HG03045 (cell line): ENCODE measurements at regions not wholly inside any gene's neighbourhood (a gene's known extent, or its start where the extent isn't known, plus 50 kb on each side); places are given as distances from the start of the nearest gene placed in this dataset.

ENCODE experiments used
- ATAC-seq: cut with Tn5 transposase; IDR thresholded peaks from one replicate; pipeline ENCODE4 v1.9.1; 2021; ENCODE audit warnings: mild to moderate bottlenecking, moderate library complexity; ENCODE audit not compliant: unreplicated experiment

DNA sequence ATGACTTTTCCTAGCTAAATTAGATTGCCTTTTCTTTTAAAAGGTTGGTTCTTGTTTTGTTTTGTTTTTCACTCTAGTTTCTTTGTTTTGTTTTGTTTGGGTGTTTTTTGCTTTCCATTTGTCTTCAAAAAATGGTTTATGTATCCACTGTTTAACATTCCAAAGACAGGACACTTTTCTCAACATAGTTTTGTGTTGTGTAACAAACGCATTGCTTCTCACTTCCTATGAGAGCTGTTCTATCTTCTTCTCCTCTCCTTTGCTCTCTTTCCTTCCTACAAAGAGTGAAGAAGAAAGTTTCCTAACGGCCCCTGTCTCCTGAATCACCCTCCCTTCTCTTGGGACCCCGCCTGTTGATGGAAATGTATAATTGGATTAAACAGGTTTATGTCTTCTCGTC is 539.7 kb downstream of the ACTL7B start:
- ATAC-seq = no peak

DNA sequence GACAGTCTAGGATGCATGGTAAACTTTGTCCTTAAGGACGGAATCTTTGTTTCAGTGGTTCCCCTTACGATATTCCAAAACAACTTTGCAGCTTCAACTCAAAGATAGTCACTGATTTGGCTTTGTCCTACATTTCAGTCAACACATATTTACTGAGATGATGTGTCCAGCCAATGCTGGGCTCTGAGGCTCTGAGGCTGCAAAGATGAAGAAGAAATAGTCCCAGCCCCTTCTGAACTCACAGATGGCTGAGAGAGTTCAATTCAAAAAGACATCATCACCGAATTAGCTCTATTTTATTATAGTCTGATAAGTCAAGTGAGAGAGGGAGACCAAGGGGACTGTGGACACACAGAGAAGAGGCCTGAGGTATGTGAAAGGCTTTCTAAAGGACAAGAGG is 544.0 kb downstream of the ACTL7B start:
- no peak for ATAC-seq

DNA sequence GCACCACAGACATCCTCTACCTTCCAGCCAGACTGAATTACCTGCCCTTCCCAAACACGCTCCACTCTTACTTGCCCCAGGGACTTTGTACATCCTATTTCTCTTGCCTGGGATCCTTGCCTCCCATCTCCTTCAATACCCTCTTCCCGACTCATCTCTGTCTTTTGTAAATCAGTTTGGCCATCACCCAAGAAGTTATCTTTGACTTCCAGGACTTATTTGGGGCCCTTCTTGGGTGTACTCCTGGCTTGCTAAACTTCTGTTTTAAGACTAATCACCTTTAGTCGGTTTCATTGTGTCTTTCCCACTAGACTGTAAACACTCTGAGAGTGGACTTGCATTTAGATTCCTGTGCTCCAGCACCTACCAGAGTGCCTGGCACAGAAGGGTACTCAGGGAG is 545.6 kb downstream of the ACTL7B start:
- no peak for ATAC-seq

DNA sequence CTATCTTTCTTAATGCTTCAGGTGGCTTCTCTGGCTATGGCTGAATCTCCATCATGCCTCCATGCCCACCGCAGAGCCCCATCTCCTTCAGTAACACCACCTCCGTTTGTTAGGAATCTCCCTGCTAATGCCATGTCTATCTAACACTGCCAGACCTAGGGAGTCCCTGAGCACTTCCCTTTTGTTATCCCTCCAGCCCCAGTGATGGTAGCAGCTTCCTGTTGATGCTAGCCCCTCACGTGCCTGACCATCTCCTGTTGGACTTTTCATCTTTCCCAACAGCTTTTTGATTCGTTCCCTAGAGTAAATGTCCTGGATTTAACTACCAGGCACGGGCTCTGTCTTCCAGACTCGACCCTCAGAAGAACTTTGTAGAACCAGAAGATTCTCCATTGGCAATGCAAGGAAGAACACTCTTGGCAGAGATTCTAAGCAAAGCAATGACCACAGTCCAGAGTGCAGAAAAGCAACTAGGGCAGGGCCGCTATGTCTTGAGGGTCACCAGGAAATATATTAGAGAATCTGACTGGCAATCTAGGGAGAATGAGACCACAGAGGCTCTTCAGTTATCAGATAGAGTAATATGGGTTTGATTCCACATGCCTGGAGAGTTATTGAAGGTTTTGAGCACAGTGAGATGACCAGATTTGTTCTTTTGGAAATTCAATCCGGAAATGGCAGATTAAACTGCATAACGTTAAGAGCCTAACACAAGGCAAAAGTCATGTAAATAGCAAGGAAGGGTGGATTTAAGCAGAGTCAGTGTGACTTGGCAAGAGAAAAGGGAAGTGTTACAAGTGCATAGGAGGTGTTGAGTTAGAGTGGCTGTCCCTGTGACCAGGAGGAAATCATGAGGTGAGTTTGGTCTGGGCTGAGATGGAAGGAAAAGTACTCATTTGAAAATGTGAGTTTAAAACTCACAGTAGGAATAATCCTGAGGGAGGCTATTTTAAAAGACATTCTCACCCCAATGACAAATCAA is 555.2 kb downstream of the ACTL7B start:
- ATAC-seq = no peak

DNA sequence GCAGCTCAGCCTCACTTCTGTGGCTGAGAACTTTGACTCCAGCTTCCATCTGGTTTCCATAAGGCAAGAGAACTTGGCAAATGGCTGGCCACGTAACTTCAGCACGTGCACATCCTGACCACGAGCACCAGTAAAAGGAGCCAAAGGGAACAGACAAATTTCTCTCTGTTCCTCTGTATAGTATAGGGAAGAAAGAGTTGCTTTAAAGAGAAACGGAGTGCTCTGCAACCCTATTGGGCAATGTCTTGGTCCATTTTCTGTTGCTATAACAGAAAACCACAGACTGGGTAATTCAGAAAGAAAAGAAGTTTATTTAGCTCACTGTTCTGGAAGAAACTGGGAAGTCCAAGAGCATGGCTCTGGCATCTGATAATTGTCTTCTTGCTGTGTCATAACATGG is 558.7 kb downstream of the ACTL7B start:
- no peak for ATAC-seq

DNA sequence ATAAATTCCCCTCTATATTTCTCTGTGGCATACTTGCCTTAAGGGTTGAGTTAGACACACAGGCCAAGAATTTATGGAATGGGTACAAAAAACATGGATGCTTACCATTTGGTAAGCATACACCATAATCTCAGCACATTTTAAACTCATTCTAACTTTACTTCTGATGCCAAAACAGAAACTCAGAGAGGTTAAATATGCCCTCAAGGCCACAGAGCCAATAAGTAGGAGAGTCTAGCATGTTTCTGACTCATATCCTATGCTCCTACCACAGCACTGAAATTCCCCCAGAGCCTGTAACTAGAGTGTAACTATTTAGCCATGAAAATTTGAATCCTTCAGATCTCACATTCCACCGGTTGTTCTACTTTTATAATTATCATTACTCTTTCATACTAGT is 559.7 kb downstream of the ACTL7B start:
- no peak for ATAC-seq

DNA sequence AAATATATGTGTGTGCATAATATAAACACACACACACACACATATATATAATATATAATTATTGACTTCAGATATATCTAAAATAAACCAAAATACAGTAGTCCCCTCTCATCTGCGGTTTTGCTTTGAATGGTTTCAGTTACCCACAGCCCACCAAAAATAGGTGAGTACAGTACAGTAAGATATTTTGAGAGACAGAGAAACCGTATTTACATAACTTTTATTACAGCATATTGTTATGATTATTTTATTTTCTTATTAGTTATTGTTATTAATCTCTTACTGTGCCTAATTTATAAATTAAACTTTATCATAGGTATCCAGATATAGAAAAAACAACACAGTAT is 564.2 kb downstream of the ACTL7B start:
- no peak for ATAC-seq

DNA sequence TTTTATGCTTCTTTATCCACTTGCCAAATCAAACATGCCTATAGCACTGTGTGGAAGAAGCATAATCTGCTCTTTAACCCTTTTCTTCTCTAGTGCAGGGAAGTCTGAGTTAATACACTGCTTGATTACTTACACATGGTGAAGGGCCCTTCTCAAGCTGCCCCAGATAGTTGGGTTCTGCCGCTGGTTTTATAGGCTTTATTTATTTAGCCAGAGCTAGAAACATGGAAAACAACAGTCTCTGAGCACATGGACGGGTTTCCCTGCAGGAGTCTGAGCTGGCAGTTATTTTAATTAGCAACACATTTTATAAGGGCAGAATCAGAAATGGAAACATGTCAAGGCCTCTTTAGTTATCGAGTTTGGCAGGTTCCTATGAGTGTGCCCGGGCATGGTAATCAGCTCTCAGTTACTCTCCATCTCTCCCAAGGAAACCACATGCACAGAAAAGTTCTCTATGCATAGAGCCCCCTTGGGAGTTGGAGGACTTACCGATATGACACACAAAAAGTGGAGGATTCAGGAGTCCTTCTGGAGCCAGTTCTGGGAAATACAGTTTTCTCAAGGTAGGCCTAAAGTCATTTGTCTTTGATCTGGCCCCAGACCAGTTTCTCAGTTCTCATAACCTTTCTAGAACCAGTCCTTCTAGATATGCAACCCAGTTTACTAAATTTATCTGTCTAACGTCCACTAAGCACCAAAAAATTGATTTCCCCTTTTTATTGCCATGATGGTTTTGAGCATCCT is 564.8 kb downstream of the ACTL7B start:
- no peak for ATAC-seq

DNA sequence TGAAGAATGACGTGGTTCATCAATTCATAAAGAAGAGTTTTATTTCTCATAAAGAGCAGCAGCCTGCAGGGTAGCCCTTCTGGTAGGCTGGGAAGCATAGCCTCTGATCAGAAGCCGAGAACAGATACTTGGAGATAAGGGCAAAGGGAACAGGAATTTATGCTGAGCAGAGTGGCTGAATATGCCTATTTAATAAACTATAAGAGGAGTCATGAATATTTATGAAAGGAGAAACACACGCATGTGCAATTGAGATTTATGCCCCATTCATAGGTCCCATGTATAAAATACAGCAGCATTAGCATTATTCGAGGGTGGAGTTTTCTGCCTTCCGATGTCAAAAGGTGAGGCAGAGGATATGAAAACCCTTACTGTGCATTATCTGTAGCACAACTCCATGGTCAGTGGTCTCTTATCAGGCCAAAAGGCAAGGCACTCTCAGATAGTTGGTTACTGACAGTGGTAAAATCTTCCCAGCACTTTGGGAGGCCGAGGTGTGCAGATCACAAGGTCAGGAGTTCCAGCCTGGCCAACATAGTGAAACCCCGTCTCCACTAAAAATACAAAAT is 569.1 kb downstream of the ACTL7B start:
- ATAC-seq = no peak

DNA sequence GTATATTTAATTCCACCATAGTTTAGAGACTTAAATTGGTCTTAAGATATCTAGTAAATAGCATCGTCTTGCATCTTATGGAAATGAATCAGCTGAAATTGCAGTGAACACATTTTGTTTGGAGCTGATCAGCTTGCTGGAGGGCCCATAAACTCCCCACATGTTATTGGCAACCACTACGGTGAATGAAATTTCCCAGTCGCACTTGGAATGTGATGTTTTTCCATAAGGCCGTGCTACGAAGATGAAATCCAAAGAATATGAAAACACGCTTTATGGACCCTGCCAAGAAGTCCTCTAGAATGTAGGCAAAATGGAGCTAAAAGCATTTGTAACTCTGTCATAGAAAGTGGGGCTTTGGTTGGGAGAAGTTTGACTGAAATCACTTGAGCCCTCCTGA is 572.1 kb downstream of the ACTL7B start:
- no peak for ATAC-seq

DNA sequence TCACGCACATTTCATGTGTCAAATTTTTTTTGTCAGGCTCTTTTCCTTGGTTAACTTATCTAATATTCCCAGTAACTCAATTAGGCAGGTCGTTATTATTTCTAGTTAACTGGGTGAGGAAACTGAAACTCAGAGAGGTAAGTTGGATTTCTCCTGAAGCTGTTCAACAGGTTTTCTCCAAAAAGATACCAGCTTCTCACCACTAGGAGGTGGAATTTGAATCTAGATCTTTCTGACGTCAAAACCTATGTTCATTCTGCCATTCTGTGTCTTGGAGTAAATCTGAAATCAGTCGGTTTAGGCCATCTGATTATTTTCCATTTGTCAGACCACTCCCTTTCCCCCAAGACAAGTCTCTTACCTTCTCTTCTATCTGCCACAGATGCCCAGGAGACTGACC is 572.9 kb downstream of the ACTL7B start:
- no peak for ATAC-seq

DNA sequence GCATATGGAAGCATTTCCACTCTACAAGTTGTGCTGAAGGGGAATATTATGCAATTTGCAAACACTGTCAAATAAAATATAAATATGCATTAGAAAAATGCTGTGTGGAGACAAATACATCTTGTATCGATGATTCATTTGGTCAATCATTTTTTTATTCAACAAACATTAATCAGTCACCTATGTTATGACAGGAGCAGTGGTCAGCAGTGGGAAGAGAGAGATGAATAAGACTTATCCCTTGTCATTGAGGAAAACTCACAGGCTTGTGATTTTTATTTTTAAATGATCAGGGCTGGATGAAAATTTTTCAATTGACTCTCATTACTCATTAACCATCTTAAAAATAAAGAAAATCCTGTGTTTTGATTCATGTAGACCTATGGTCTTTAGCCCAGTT is 574.1 kb downstream of the ACTL7B start:
- ATAC-seq = no peak

DNA sequence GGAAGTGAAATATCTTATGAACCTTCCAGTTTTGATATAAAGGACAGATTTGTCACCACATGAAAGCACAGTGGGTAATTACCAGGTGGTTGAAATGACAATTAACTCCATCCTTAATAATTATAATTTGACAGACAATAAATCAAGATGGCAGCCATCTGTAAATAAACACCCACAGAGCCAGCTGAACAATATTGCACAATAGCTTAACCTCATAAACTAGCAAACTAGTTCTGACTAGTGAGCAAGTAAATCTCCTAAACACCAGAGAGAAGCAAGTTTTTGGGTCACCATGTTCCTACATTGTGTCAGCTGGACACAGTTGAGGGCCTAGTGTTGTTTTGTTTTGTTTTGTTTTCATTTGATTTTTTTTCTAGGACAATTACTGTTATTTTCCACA is 577.4 kb downstream of the ACTL7B start:
- ATAC-seq = no peak

DNA sequence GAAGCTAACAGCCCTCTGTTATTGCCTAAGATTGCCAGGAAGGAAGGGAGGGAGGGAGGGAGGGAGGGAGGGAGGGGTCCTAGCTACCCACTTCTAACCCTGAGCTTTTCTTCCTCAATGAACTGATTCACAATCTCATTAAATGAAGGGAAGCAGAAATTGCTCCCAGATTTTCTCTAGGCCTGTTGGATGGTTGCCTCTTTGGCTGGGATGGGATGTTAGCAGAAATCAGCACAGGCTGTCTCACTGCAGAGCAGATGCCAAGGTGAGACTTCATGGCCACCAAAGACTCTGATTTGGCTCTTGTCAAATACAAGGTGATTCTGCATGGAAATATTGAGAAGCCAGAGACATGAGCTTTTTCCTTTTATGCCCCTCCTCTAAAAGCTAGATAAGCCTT is 578.6 kb downstream of the ACTL7B start:
- no peak for ATAC-seq

DNA sequence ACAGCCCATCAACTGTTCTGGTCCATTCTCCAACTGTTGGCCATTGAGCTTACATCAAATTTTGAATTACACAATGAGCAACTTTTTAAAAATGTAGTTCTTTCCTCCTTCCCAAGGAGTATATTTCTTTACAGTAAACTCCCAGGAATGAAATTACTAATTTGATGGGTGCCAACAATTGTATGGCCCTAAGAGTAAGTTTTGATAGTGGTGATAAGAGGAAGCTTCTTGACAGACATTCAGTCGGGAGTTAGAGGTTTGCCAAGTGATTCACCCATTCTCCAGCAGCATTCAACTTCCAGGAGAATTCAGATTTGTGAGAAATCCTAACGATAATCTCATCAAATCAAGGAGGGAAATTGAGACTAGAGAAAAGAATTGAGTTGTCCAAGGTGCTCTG is 579.9 kb downstream of the ACTL7B start:
- ATAC-seq = no peak

DNA sequence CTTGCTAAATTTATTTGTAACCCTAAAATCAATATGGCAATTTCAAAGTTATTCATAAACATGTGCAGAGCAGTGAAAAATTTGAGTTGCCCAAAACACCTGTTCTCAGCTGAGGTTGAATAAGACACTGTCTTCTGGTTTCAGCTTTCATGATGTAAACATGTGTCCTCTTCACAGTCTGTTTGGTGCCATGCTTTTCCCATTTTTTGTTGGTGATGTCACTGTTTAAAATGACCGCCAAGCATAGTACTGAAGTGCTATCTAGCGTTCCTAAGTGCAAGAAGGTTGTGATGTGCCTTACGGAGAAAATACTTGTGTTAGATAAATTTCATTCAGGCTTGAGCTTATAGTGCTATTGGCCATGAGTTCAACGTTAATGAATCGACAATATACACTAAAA is 580.8 kb downstream of the ACTL7B start:
- ATAC-seq = no peak

DNA sequence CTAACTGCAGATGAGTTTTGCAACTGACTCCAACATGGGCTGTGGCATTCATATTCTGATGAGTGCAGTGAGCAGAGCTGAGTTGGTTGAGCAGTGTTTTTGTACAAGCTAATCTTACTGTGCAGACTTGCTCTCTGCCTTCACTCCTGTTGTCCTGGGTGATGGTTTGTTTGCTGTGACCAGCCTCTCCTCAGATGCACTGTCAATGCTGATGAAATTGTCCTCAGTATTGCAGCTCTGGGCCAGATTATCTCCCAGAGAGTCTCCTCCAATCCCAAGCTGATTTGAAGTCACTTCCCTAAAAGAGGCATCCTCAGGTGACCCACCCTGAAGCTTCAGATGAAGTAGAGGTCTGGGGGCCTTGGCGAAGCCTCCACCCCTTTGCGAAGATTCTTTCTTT is 581.8 kb downstream of the ACTL7B start:
- no peak for ATAC-seq

DNA sequence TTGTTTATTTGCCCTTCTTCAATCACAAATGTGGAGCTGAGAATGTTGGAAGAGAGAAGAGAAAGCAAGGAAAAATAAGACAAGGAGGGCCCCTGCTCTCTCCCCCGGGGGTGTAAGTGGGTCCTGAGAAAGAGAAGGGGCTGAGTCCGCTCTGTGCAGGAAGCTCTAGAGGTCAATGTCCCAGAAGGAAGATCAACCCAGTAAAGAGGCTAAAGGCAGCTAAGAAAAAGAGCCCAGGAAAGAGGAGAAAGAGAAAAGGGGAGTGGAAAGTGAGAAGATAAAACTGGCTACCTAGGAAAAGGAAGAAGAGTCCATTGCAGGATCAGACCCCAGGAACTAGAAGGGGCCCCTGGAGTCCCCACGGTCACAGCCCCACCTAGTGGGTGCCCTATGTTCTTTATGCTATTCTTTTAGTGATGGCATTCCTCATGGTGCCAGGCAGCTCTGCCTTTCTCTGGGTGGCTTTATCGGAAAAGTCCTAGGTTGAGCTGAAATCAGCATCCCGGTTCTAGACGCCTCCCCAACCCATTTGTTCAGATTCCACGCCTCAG is 583.4 kb downstream of the ACTL7B start:
- no peak for ATAC-seq

DNA sequence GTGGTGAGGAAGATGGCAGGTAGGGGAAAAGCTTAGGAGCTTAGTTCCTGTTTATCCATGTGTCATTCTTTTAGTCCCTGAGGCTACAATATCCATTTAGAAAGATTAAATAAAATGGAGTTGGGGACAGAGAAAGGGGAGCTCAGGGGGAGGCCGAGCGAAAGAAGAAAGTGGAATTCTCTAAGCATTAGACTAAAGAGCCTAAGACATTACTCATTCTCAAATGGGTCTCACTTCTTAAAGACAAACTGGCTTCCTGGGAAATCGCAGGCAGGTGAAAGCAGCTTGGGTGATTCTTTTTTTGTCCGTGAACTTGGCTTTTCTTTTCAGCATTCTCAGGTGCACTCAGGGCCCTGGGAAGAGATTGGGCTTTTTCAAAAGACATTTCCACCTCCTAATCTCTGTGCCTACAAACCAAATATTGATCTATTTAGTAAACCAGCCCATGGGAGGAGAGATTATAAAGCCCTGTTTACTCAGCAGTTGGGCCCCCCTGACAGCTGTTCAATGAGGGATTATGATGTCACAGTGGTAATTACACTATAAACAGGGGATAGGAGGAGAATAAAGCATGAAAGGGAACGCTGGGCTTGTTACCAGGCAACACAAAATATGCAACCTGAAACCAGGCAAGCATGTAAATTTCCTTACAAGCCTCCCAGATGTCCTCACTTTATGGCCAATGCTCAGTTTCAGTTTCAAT is 584.0 kb downstream of the ACTL7B start:
- no peak for ATAC-seq

DNA sequence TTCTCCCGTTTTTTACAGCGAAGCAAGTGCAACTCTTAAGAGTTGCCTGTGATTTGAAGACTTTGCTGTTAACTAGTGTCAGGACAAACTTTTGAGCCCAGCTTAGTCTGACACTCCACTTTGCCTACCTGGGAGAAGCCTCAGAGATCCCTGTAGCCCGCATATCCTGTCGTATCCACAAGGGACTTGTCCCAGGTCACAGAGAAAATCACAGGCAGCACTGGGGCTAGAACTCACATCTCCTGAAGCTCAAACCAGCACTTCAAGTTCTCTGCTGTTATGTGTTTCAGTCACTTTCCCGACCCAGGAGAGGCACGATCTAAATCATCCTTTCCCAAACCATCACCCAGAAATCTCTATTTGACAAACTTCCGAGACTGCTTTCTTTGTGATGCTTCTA is 584.5 kb downstream of the ACTL7B start:
- ATAC-seq = no peak

DNA sequence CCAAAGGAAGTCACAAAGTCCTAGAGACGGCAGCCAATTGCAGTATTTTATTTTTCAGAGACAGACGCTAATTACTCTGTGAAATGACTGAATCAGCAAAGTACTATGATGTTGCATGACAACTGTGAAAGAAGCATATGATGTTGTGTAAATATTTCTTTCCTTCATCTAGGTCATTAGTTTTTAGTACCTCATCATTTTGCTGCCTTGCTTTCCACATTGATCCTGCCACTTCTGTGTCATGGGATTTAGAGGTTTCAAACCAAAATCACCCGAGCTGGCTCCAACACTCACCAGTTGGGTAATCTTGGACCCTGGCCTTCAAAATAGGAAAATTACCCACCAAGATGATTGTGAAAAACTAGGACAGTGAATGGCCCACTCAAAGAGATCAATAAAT is 585.2 kb downstream of the ACTL7B start:
- ATAC-seq = no peak
